DND-41 (cell line): ENCODE measurements at regions not wholly inside any gene's neighbourhood (a gene's known extent, or its start where the extent isn't known, plus 50 kb on each side); places are given as distances from the start of the nearest gene placed in this dataset.

Experiments
- EZH2 ChIP-seq: IDR thresholded peaks from 3 replicates; pipeline ENCODE4 v1.6.1; 2012; ENCODE audit warnings: borderline replicate concordance, low read depth, mild to moderate bottlenecking, moderate library complexity, low read length, inconsistent platforms; ENCODE audit not compliant: severe bottlenecking
- TF ChIP-seq, protein P1 (sequence below): IDR thresholded peaks from 2 replicates; pipeline ENCODE4 v1.5.1; 2012; ENCODE audit warnings: borderline replicate concordance, low read length, moderate library complexity, mild to moderate bottlenecking; ENCODE audit not compliant: poor library complexity, severe bottlenecking; ENCODE audit errors: extremely low read depth

- TF ChIP-seq, protein P1, sequence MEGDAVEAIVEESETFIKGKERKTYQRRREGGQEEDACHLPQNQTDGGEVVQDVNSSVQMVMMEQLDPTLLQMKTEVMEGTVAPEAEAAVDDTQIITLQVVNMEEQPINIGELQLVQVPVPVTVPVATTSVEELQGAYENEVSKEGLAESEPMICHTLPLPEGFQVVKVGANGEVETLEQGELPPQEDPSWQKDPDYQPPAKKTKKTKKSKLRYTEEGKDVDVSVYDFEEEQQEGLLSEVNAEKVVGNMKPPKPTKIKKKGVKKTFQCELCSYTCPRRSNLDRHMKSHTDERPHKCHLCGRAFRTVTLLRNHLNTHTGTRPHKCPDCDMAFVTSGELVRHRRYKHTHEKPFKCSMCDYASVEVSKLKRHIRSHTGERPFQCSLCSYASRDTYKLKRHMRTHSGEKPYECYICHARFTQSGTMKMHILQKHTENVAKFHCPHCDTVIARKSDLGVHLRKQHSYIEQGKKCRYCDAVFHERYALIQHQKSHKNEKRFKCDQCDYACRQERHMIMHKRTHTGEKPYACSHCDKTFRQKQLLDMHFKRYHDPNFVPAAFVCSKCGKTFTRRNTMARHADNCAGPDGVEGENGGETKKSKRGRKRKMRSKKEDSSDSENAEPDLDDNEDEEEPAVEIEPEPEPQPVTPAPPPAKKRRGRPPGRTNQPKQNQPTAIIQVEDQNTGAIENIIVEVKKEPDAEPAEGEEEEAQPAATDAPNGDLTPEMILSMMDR: no peak
- TF ChIP-seq EZH2: no peak
Measured at GRCh38 chr5:168052686-168053085, 238.8 kb upstream of the WWC1 start.
